ENCODE measurements at regions not wholly inside any gene's neighbourhood (a gene's known extent, or its start where the extent isn't known, plus 50 kb on each side); places are given as distances from the start of the nearest gene placed in this dataset.

DNA sequence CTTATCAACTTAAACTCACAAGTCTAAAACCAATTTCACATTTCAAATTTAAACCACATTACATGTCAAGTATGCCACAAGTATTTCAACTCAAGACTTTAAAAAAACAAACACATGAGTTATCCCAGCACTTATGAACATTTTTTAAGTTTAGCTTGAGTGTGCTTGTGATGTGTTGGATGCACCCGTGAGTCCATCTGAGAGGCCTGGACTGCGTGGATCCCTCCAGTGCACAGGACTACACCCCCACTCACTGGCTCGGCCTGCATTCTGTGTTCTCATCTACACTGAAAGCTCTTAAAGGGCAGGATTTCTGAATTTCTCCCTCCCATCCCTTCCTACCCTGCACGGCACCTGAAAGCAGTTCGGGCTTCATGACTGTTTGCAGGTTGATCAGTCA lies 128.8 kb upstream of the CD93 start:
- TF ChIP-seq POLR2A (IDR thresholded peaks at IDR 0.05) = no peak
- TF ChIP-seq, protein P1, sequence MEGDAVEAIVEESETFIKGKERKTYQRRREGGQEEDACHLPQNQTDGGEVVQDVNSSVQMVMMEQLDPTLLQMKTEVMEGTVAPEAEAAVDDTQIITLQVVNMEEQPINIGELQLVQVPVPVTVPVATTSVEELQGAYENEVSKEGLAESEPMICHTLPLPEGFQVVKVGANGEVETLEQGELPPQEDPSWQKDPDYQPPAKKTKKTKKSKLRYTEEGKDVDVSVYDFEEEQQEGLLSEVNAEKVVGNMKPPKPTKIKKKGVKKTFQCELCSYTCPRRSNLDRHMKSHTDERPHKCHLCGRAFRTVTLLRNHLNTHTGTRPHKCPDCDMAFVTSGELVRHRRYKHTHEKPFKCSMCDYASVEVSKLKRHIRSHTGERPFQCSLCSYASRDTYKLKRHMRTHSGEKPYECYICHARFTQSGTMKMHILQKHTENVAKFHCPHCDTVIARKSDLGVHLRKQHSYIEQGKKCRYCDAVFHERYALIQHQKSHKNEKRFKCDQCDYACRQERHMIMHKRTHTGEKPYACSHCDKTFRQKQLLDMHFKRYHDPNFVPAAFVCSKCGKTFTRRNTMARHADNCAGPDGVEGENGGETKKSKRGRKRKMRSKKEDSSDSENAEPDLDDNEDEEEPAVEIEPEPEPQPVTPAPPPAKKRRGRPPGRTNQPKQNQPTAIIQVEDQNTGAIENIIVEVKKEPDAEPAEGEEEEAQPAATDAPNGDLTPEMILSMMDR (IDR thresholded peaks at IDR 0.05) = no peak

Data from testis (tissue), 2 donors.